ENCODE measurements at regions not wholly inside any gene's neighbourhood (a gene's known extent, or its start where the extent isn't known, plus 50 kb on each side); places are given as distances from the start of the nearest gene placed in this dataset.

DNA sequence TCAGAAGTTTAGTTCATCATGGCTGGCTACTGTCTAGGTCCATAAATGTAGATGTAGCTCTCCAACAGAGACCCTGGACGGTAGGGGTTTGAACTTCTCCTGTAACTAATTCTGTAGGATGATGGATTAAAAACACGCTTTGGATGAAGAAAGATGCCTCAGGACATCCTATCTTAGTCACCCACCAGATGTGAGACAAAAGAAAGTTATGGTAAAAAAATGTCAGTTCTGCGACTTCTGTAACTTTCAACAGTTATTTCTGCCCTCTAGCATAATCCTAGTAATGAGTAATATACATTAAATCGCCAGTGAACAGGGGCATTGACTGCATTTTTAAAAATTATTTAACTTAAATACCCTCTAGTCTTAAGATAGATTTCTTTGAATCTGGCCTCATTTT is 210.1 kb upstream of the LRATD1 start:
- H3K27me3 Mint-ChIP-seq: no peaks in the 10 kb centered on the region

DNA sequence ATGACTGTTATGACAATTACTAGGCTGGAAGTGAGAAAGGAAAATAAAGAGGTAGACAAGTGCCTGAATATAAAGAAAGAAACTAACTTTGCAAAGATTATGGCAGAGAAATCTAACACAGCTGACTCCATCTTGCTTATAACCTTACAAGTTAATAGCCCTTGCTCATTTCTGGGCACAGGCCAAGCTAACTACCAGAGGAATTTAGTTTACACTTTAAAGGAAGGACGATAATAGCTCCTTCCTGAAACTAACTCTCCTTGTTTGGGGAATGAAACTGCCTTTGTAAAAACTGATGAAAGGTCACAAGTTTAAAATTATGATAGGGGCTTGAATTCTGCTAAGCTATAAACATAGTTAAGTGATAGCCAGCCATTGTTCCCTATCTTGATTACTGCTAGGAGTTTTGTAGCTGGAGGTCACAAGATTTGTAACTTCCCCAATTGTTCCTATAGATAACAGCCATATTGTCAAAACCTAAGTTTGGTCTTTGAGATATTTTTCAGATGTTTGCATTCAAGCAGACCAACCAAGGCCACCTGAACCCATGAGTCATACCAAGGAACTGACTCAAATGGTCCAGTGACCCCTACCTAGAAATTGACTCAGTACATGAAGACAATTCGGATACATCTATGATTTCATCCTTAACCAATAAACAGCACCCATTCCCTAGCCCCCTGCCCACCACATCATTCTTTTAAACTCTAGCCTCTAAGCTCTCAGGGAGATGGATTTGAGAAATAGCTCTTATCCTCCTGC is 209.2 kb upstream of the LRATD1 start:
- Mint-ChIP-seq H3K4me3 (no peak overlapping the region), H3K36me3 (ENCODE audit: low read depth) (no peaks in the 10 kb centered on the region), H3K27me3 (no peaks in the 10 kb centered on the region), H3K4me1 (no peaks in the 10 kb centered on the region), H3K27ac (no peak overlapping the region)
- H3K9me3 ChIP-seq (ENCODE audit: control insufficient read depth, low read length, poor library complexity, severe bottlenecking): no peaks in the 10 kb centered on the region
- DNase-seq (no peak), ATAC-seq (no peak)

More for the DNA sequence above, 210.1 kb upstream of the LRATD1 start:
- H3K4me1 Mint-ChIP-seq: no peaks in the 10 kb centered on the region
- DNase-seq (no peak), ATAC-seq (no peak)
- H3K27ac Mint-ChIP-seq: no peak overlapping the region
- no peaks in the 10 kb centered on the region for H3K36me3 Mint-ChIP-seq (ENCODE audit: low read depth)
- H3K4me3 Mint-ChIP-seq: no peak overlapping the region
- H3K9me3 ChIP-seq (ENCODE audit: control insufficient read depth, low read length, poor library complexity, severe bottlenecking): no peaks in the 10 kb centered on the region

DNA sequence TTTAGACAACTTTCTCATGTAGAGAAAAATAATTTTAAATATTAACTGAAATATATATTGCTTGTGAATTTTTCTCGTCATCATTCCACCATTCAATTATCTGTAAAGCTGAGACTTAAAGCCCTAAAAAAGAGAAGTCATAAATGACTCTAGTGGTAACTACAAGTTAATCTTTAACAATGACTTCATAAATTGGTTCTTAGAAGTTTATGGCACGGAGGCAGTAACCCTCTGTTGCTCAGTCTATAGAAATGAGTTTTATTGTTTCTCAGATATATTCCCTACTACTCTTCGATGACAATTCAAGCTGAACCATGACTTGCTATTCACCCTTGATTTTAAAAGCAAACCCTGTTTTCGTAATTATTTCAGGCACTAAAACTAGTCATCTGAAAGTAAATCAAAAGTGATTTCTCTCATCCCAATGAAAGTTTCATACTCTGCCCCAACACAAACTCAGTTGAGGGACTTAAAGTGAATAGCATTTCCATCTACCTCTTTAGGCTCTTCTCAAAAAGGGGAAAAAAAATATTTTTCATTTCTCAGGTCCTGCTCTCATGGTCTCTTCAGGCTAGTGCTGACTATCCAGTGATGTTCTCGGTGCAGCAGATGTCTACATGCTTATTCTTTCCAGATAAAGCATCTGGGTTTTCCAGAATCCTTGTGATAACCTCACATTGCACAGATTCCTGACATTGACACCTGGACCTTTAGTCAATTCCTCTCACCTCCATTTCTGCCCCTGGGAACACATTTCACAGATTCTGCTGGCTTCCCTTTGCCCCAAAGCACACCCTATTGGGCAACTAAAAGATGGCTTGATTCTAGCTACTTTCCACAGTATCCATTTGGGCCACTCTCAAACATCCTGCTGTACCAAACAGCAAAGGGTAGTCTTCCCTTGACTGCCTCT is 207.8 kb upstream of the LRATD1 start:
- no peak for ATAC-seq
- peak overlapping the region; percentile 15 for H3K4me3 Mint-ChIP-seq
- no peak for DNase-seq
- no peaks in the 10 kb centered on the region for H3K9me3 ChIP-seq (ENCODE audit: control insufficient read depth, low read length, poor library complexity, severe bottlenecking)
- H3K4me1 Mint-ChIP-seq: no peaks in the 10 kb centered on the region
- no peak overlapping the region for H3K27ac Mint-ChIP-seq
- H3K27me3 Mint-ChIP-seq: no peaks in the 10 kb centered on the region
- no peaks in the 10 kb centered on the region for H3K36me3 Mint-ChIP-seq (ENCODE audit: low read depth)

- no peak overlapping the region for H3K27ac Mint-ChIP-seq
- H3K4me3 Mint-ChIP-seq: no peak overlapping the region
- ATAC-seq: no peak
- no peak for DNase-seq
- no peaks in the 10 kb centered on the region for H3K27me3 Mint-ChIP-seq
- no peaks in the 10 kb centered on the region for H3K4me1 Mint-ChIP-seq
- H3K9me3 ChIP-seq (ENCODE audit: control insufficient read depth, low read length, poor library complexity, severe bottlenecking): no peaks in the 10 kb centered on the region
- no peaks in the 10 kb centered on the region for H3K36me3 Mint-ChIP-seq (ENCODE audit: low read depth)
These were observed 206.6 kb upstream of the LRATD1 start for GRCh38 chr2:14425869-14426268.

DNA sequence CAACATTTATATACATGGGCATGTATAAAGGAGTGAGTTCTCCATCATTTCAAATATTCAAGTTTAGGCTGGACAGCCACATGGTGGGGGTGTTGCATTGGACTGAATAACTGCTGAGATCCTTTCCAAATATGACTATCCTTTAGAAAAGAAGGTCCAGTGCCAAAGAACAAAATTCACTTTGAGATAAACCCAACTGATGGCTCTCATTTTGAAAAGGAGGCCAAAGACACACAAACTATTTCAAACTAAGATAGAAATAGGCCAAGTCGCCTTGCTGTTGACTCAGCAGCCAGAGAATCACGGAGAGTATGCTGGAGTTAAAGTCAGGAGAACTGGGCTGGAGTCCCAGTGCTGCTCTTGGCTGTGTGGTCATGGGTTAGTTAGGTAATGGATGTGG is 204.5 kb upstream of the LRATD1 start:
- Mint-ChIP-seq H3K36me3 (ENCODE audit: low read depth) (no peaks in the 10 kb centered on the region), H3K27ac (no peak overlapping the region), H3K4me1 (no peaks in the 10 kb centered on the region), H3K4me3 (no peak overlapping the region), H3K27me3 (no peaks in the 10 kb centered on the region)
- DNase-seq (no peak), ATAC-seq (no peak)
- H3K9me3 ChIP-seq (ENCODE audit: control insufficient read depth, low read length, poor library complexity, severe bottlenecking): no peaks in the 10 kb centered on the region

GRCh38 chr2:14433946-14434495 is 198.5 kb upstream of the LRATD1 start:
- no peaks in the 10 kb centered on the region for H3K4me1 Mint-ChIP-seq
- no peaks in the 10 kb centered on the region for H3K27me3 Mint-ChIP-seq
- ATAC-seq (no peak), DNase-seq (no peak)
- peaks cover 4% of the 10 kb centered on the region for H3K9me3 ChIP-seq (ENCODE audit: control insufficient read depth, low read length, poor library complexity, severe bottlenecking)
- H3K27ac Mint-ChIP-seq: no peak overlapping the region
- H3K36me3 Mint-ChIP-seq (ENCODE audit: low read depth): no peaks in the 10 kb centered on the region
- no peak overlapping the region for H3K4me3 Mint-ChIP-seq

- no peak for DNase-seq
- Mint-ChIP-seq H3K27ac (no peak overlapping the region), H3K27me3 (no peaks in the 10 kb centered on the region), H3K4me1 (no peaks in the 10 kb centered on the region), H3K36me3 (ENCODE audit: low read depth) (no peaks in the 10 kb centered on the region), H3K4me3 (no peak overlapping the region)
- ATAC-seq: no peak
- H3K9me3 ChIP-seq (ENCODE audit: control insufficient read depth, low read length, poor library complexity, severe bottlenecking): no peaks in the 10 kb centered on the region
These were observed 186.8 kb upstream of the LRATD1 start for GRCh38 chr2:14445670-14446069.

DNA sequence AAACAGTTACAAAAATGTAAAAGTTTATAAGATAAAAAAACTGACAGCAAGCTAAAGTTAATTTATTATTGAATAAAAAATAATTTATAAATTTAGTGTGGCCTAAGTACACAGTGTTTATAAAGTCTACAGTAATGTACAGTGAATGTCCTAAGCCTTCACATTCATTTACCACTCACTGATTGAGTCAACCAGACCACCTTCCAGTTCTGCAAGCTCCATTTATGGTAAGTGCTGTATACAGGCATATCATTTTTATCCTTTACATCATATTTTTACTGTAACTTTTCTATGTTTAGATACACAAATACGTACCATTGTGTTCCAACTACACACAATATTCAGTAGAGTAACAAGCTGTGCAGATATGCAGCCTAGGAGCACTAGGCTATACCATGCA is 184.2 kb upstream of the LRATD1 start:
- Mint-ChIP-seq H3K4me1 (no peaks in the 10 kb centered on the region), H3K27ac (no peak overlapping the region), H3K27me3 (no peaks in the 10 kb centered on the region), H3K36me3 (ENCODE audit: low read depth) (no peaks in the 10 kb centered on the region), H3K4me3 (no peak overlapping the region)
- H3K9me3 ChIP-seq (ENCODE audit: control insufficient read depth, low read length, poor library complexity, severe bottlenecking): no peaks in the 10 kb centered on the region
- DNase-seq (no peak), ATAC-seq (no peak)

GRCh38 chr2:14451312-14451711 is 181.2 kb upstream of the LRATD1 start:
- no peak for ATAC-seq
- no peaks in the 10 kb centered on the region for H3K27me3 Mint-ChIP-seq
- no peaks in the 10 kb centered on the region for H3K4me1 Mint-ChIP-seq
- H3K9me3 ChIP-seq (ENCODE audit: control insufficient read depth, low read length, poor library complexity, severe bottlenecking): no peaks in the 10 kb centered on the region
- no peak overlapping the region for H3K27ac Mint-ChIP-seq
- no peak for DNase-seq
- no peak overlapping the region for H3K4me3 Mint-ChIP-seq
- no peaks in the 10 kb centered on the region for H3K36me3 Mint-ChIP-seq (ENCODE audit: low read depth)

GRCh38 chr2:14454202-14454601 is 178.3 kb upstream of the LRATD1 start:
- Mint-ChIP-seq H3K4me3 (no peak overlapping the region), H3K27ac (no peak overlapping the region)
- ATAC-seq: no peak

DNA sequence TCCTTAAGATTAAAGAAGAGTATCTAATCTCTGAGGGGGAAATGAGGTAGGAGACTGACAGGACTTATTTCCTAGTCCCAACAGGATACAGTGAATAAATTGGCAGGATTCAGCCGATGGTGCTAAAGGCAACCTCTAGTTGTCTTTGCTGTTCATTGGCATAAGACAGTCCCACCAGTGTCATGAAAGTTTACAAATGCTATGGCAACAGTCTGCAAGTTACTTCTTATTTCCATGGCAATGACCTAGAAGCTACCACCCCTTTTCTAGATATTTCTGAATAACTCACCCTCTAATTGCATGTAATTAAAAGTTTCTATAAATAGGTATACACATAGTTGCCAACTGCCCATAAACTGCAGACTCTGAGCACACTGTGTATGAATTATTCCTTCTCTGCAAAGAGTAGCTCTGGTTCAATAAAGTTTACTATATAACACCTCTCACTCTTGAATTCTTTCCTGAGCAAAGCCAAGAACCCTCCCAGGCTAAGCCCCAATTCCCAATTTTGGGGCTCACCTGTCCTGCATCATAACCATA is 172.7 kb upstream of the LRATD1 start:
- DNase-seq (no peak), ATAC-seq (no peak)
- H3K36me3 Mint-ChIP-seq (ENCODE audit: low read depth): no peaks in the 10 kb centered on the region
- H3K4me3 Mint-ChIP-seq: no peak overlapping the region
- no peaks in the 10 kb centered on the region for H3K4me1 Mint-ChIP-seq
- no peak overlapping the region for H3K27ac Mint-ChIP-seq
- H3K27me3 Mint-ChIP-seq: no peaks in the 10 kb centered on the region
- H3K9me3 ChIP-seq (ENCODE audit: control insufficient read depth, low read length, poor library complexity, severe bottlenecking): no peaks in the 10 kb centered on the region

More at GRCh38 chr2:14454202-14454601, 178.3 kb upstream of the LRATD1 start:
- DNase-seq: no peak
- no peaks in the 10 kb centered on the region for H3K9me3 ChIP-seq (ENCODE audit: control insufficient read depth, low read length, poor library complexity, severe bottlenecking)
- Mint-ChIP-seq H3K4me1 (no peaks in the 10 kb centered on the region), H3K27me3 (no peaks in the 10 kb centered on the region), H3K36me3 (ENCODE audit: low read depth) (no peaks in the 10 kb centered on the region)

DNA sequence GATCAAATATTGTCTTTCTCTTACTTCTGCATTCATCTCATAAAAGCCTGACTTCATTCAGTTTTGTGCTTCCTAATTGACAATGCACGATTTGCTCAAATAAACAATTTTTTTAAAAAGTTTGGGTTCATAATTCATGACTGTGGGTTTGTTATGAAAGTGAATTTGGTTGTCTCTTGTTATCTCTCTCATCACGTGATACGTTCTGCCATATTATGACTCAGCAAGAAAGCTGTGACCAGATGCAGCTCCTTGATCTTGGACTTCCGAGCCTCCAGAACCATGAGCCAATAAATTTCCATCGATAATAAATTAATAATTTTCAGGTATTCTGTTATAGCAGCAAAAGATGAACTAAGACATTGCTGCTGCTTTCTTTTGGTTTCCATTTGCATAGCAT is 156.5 kb upstream of the LRATD1 start:
- no peak overlapping the region for H3K4me3 Mint-ChIP-seq
- no peaks in the 10 kb centered on the region for H3K9me3 ChIP-seq (ENCODE audit: control insufficient read depth, low read length, poor library complexity, severe bottlenecking)
- H3K36me3 Mint-ChIP-seq (ENCODE audit: low read depth): no peaks in the 10 kb centered on the region
- no peaks in the 10 kb centered on the region for H3K27me3 Mint-ChIP-seq
- H3K27ac Mint-ChIP-seq: no peak overlapping the region
- ATAC-seq (no peak), DNase-seq (no peak)
- no peaks in the 10 kb centered on the region for H3K4me1 Mint-ChIP-seq

- no peaks in the 10 kb centered on the region for H3K27me3 Mint-ChIP-seq
- no peak for ATAC-seq
These were observed 153.0 kb upstream of the LRATD1 start for GRCh38 chr2:14479486-14479885.

More at GRCh38 chr2:14479486-14479885, 153.0 kb upstream of the LRATD1 start:
- no peaks in the 10 kb centered on the region for H3K36me3 Mint-ChIP-seq (ENCODE audit: low read depth)
- no peak overlapping the region for H3K27ac Mint-ChIP-seq
- DNase-seq: no peak
- no peaks in the 10 kb centered on the region for H3K9me3 ChIP-seq (ENCODE audit: control insufficient read depth, low read length, poor library complexity, severe bottlenecking)
- no peaks in the 10 kb centered on the region for H3K4me1 Mint-ChIP-seq
- no peak overlapping the region for H3K4me3 Mint-ChIP-seq
